Ishikawa (cell line): ENCODE measurements at regions not wholly inside any gene's neighbourhood (a gene's known extent, or its start where the extent isn't known, plus 50 kb on each side); places are given as distances from the start of the nearest gene placed in this dataset.

Experiments
- CEBPB ChIP-seq: IDR thresholded peaks from 2 replicates; pipeline ENCODE4 v1.6.1; 2012
- CREB1 ChIP-seq: IDR thresholded peaks from 2 replicates; pipeline ENCODE4 v1.6.1; 2012; ENCODE audit warnings: low read depth
- EGR1 ChIP-seq: IDR thresholded peaks from 2 replicates; pipeline ENCODE4 v1.6.1; 2012
- EP300 ChIP-seq: IDR thresholded peaks from 2 replicates; pipeline ENCODE4 v1.6.1; 2012; ENCODE audit warnings: borderline replicate concordance
- FOXM1 ChIP-seq: IDR thresholded peaks from 2 replicates; pipeline ENCODE4 v1.6.1; 2012; ENCODE audit warnings: low read depth, borderline replicate concordance
- MAX ChIP-seq: IDR thresholded peaks from 2 replicates; pipeline ENCODE4 v1.6.1; 2012
- NFIC ChIP-seq: IDR thresholded peaks from 2 replicates; pipeline ENCODE4 v1.6.1; 2012
- RAD21 ChIP-seq: IDR thresholded peaks from 2 replicates; pipeline ENCODE4 v1.6.1; 2012; ENCODE audit warnings: low read depth
- TAF1 ChIP-seq: IDR thresholded peaks from 2 replicates; pipeline ENCODE4 v1.6.1; 2012; ENCODE audit warnings: low read depth, mild to moderate bottlenecking
- TCF12 ChIP-seq: IDR thresholded peaks from 2 replicates; pipeline ENCODE4 v1.6.1; 2012; ENCODE audit warnings: low read depth
- TEAD4 ChIP-seq: IDR thresholded peaks from 2 replicates; pipeline ENCODE4 v1.6.1; 2012
- YY1 ChIP-seq: IDR thresholded peaks from 2 replicates; pipeline ENCODE4 v1.6.1; 2012; ENCODE audit warnings: low read depth
- ZBTB7A ChIP-seq: IDR thresholded peaks from 2 replicates; pipeline ENCODE4 v1.6.1; 2012; ENCODE audit warnings: low read depth
- TF ChIP-seq, protein P1 (sequence below): IDR thresholded peaks from 2 replicates; pipeline ENCODE4 v1.6.1; 2012; ENCODE audit warnings: low read depth, mild to moderate bottlenecking
- TF ChIP-seq, protein P2 (sequence below): IDR thresholded peaks from 2 replicates; pipeline ENCODE4 v1.6.1; 2012

- TF ChIP-seq YY1 (no peak), TAF1 (no peak), CREB1 (no peak), EP300 (no peak)
Measured at GRCh38 chr2:116645155-116645554, 1169.3 kb upstream of the DDX18 start.

GRCh38 chr2:116668691-116669090 is 1145.8 kb upstream of the DDX18 start:
- TF ChIP-seq, protein P1, sequence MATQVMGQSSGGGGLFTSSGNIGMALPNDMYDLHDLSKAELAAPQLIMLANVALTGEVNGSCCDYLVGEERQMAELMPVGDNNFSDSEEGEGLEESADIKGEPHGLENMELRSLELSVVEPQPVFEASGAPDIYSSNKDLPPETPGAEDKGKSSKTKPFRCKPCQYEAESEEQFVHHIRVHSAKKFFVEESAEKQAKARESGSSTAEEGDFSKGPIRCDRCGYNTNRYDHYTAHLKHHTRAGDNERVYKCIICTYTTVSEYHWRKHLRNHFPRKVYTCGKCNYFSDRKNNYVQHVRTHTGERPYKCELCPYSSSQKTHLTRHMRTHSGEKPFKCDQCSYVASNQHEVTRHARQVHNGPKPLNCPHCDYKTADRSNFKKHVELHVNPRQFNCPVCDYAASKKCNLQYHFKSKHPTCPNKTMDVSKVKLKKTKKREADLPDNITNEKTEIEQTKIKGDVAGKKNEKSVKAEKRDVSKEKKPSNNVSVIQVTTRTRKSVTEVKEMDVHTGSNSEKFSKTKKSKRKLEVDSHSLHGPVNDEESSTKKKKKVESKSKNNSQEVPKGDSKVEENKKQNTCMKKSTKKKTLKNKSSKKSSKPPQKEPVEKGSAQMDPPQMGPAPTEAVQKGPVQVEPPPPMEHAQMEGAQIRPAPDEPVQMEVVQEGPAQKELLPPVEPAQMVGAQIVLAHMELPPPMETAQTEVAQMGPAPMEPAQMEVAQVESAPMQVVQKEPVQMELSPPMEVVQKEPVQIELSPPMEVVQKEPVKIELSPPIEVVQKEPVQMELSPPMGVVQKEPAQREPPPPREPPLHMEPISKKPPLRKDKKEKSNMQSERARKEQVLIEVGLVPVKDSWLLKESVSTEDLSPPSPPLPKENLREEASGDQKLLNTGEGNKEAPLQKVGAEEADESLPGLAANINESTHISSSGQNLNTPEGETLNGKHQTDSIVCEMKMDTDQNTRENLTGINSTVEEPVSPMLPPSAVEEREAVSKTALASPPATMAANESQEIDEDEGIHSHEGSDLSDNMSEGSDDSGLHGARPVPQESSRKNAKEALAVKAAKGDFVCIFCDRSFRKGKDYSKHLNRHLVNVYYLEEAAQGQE = no peak

DNA sequence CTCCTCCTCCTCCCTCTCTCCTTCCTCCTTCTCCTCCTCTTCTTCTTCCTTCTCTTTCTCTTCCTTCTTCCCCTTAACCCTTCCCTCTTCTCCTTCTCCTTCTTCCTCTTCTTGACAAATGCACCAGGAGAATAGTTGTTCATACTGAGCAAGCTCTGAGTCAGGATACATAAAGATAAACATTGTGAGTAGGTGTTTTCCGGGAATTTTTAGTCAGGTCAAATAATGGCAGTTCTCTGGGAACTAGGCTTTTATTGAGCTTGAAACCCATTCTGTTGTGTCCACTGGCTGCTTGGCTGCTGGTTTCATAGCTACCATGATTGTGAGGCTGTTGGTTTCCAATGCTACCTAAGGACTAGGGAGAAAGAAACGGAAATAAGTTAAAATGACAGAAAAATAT is 1144.7 kb upstream of the DDX18 start:
- no peak for TF ChIP-seq MAX

GRCh38 chr2:116674188-116674587 is 1140.3 kb upstream of the DDX18 start:
- TF ChIP-seq, protein P2, sequence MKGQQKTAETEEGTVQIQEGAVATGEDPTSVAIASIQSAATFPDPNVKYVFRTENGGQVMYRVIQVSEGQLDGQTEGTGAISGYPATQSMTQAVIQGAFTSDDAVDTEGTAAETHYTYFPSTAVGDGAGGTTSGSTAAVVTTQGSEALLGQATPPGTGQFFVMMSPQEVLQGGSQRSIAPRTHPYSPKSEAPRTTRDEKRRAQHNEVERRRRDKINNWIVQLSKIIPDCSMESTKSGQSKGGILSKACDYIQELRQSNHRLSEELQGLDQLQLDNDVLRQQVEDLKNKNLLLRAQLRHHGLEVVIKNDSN = no peak
- TF ChIP-seq, protein P1 = no peak
- no peak for TF ChIP-seq TCF12
- TF ChIP-seq TAF1 = no peak
- TF ChIP-seq RAD21 = no peak
- no peak for TF ChIP-seq CEBPB
- no peak for TF ChIP-seq YY1
- no peak for TF ChIP-seq TEAD4
- no peak for TF ChIP-seq ZBTB7A
- no peak for TF ChIP-seq MAX
- TF ChIP-seq EP300 = no peak
- no peak for TF ChIP-seq EGR1
- no peak for TF ChIP-seq FOXM1

DNA sequence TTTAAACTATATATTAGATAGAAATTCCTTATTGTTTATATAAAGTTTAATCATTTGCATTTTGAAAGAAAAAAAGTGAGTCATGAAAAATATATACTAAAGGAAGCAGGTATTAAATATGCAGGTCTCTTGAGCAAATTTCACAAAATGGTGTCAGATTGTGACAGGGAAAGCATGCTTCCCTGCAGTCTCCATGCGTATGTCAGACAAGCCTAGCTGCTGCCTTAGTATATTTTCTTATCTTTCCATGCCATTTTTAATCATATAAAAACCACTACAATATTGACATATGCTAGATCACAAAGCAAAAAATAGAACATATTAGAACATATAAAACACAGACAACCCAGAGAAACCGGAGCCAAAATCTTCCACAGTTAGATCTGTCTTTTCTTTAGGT is 1137.7 kb upstream of the DDX18 start:
- TF ChIP-seq TEAD4 (no peak), EGR1 (no peak), TCF12 (no peak), CREB1 (no peak), TAF1 (no peak), NFIC (no peak), FOXM1 (no peak), YY1 (no peak), ZBTB7A (no peak), RAD21 (no peak), MAX (no peak), EP300 (no peak), CEBPB (no peak)
- TF ChIP-seq, protein P1 = no peak
- TF ChIP-seq, protein P2 = no peak
